Nephron (organoid): ENCODE measurements at regions not wholly inside any gene's neighbourhood (a gene's known extent, or its start where the extent isn't known, plus 50 kb on each side); places are given as distances from the start of the nearest gene placed in this dataset.

Source experiments
- H3K27ac Mint-ChIP-seq, 3 experiments: 2 replicates each; pipeline ENCODE4 v1.8.0; 2020; ENCODE audit warnings: mixed read lengths in 3 of 3, mild to moderate bottlenecking in 2 of 3, moderate library complexity in 1 of 3
- H3K27me3 Mint-ChIP-seq: 2 replicates; pipeline ENCODE4 v1.8.0; 2021; ENCODE audit warnings: low read depth, mild to moderate bottlenecking, moderate library complexity, mixed read lengths
- H3K36me3 Mint-ChIP-seq: 2 replicates; pipeline ENCODE4 v1.8.0; 2020; ENCODE audit warnings: low read depth, mixed read lengths
- H3K4me1 Mint-ChIP-seq: 2 replicates; pipeline ENCODE4 v1.8.0; 2020; ENCODE audit warnings: mixed read lengths
- H3K4me3 Mint-ChIP-seq, 3 experiments: 2 replicates each; pipeline ENCODE4 v1.8.0; 2020; ENCODE audit warnings: mild to moderate bottlenecking in 3 of 3, mixed read lengths in 3 of 3, moderate library complexity in 2 of 3
- H3K9me3 Mint-ChIP-seq: 2 replicates; pipeline ENCODE4 v1.8.0; 2020; ENCODE audit warnings: mixed read lengths
- TF ChIP-seq, protein P1 (sequence below), 3 experiments: fragments of 200-600 bp; sonication (generic); IDR thresholded peaks; one replicate each; pipeline ENCODE4 v1.5.0; 2021; ENCODE audit warnings: antibody characterized with exemption in 3 of 3; ENCODE audit not compliant: unreplicated experiment in 3 of 3

DNA sequence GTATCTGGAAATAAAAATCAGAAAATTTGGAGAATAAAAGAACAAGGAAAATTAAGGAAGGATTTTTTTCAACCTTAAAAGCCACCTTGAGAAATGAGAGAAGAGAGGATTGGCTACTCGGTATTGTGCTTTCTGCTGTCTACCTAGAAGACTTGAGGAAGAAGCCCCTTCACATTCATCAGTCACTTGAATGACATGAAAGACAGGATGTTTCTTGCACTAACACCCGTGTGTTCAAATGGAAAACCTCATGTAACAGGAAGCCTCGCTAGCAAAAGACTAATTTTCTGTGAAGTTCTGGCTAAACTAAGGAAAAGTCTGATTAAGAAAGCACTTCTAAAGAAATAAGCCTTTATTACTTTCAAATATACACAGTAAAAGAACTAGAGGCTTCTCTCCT, 69.9 kb downstream of the OLIG3 start:
- H3K27ac Mint-ChIP-seq = no peak overlapping the region
- no peaks in the 10 kb centered on the region for H3K4me1 Mint-ChIP-seq
- TF ChIP-seq, protein P1, sequence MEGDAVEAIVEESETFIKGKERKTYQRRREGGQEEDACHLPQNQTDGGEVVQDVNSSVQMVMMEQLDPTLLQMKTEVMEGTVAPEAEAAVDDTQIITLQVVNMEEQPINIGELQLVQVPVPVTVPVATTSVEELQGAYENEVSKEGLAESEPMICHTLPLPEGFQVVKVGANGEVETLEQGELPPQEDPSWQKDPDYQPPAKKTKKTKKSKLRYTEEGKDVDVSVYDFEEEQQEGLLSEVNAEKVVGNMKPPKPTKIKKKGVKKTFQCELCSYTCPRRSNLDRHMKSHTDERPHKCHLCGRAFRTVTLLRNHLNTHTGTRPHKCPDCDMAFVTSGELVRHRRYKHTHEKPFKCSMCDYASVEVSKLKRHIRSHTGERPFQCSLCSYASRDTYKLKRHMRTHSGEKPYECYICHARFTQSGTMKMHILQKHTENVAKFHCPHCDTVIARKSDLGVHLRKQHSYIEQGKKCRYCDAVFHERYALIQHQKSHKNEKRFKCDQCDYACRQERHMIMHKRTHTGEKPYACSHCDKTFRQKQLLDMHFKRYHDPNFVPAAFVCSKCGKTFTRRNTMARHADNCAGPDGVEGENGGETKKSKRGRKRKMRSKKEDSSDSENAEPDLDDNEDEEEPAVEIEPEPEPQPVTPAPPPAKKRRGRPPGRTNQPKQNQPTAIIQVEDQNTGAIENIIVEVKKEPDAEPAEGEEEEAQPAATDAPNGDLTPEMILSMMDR (IDR thresholded peaks at IDR 0.05; ENCODE audit: unreplicated experiment in 3 of 3) = no peak
- H3K4me3 Mint-ChIP-seq = no peak overlapping the region
- H3K36me3 Mint-ChIP-seq = no peaks in the 10 kb centered on the region
- no peaks in the 10 kb centered on the region for H3K9me3 Mint-ChIP-seq
- H3K27me3 Mint-ChIP-seq = peaks cover 4% of the 10 kb centered on the region

DNA sequence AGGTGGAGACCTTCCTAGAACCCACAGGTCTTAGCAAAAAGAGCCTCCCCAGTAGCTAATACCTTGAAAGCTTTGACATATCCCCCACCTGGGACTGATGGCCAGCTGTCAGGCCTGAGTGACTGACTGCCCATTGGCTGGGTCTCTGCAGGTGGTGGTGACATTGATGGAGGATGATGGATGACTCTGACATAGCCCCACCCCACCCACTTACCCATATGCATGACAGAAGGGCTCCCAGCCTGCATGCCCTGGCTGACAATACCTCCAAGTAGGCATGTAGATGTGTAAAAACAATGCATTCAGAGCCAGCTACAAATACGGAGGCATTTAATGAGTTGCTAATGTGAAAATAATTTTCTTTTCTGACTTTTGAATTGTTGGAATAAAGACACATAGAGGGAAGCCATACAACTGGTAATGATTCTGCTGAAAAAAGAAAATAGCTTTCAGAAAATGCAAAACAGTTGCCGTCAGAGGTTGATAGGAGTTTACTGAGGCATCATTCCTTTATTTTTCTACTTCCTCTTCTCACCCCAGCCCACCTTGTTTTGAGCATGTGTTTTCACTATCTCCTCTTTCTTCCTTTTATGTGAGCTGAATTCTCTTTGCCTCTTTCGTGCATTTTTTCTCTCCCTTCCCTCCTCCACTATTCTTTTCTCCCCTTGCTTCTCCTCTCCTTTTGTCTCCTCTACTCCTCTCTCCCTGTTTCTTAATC, 70.6 kb downstream of the OLIG3 start:
- H3K4me1 Mint-ChIP-seq = no peaks in the 10 kb centered on the region
- no peaks in the 10 kb centered on the region for H3K36me3 Mint-ChIP-seq
- H3K9me3 Mint-ChIP-seq = no peaks in the 10 kb centered on the region
- TF ChIP-seq, protein P1 (IDR thresholded peaks at IDR 0.05; ENCODE audit: unreplicated experiment in 3 of 3) = no peak
- H3K27me3 Mint-ChIP-seq = peaks cover 4% of the 10 kb centered on the region
- H3K27ac Mint-ChIP-seq = no peak overlapping the region
- H3K4me3 Mint-ChIP-seq = no peak overlapping the region

DNA sequence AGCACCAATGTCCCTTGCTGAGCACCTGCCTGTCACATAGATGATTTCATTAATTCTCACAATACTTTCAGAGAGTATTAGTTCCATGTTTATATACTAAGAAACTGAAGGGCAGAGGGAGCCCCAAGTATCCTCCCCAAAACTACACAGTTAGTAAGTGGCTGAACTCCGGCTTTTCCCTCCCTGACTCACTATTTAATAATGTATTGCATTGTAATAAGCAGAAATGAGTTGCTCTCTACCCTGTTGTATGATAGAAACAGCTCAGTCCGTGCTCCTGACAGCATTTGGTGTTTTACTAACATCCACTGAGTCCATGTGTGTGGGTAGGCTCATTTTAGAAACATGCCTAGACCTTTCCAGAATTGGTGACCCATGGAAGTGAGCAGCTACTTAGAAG, 76.8 kb downstream of the OLIG3 start:
- H3K27me3 Mint-ChIP-seq = peaks cover 40% of the 10 kb centered on the region
- no peak overlapping the region for H3K4me3 Mint-ChIP-seq
- H3K36me3 Mint-ChIP-seq = no peaks in the 10 kb centered on the region
- TF ChIP-seq, protein P1 (IDR thresholded peaks at IDR 0.05; ENCODE audit: unreplicated experiment in 3 of 3) = no peak
- H3K9me3 Mint-ChIP-seq = no peaks in the 10 kb centered on the region
- H3K27ac Mint-ChIP-seq = no peak overlapping the region
- peaks cover 5% of the 10 kb centered on the region for H3K4me1 Mint-ChIP-seq

DNA sequence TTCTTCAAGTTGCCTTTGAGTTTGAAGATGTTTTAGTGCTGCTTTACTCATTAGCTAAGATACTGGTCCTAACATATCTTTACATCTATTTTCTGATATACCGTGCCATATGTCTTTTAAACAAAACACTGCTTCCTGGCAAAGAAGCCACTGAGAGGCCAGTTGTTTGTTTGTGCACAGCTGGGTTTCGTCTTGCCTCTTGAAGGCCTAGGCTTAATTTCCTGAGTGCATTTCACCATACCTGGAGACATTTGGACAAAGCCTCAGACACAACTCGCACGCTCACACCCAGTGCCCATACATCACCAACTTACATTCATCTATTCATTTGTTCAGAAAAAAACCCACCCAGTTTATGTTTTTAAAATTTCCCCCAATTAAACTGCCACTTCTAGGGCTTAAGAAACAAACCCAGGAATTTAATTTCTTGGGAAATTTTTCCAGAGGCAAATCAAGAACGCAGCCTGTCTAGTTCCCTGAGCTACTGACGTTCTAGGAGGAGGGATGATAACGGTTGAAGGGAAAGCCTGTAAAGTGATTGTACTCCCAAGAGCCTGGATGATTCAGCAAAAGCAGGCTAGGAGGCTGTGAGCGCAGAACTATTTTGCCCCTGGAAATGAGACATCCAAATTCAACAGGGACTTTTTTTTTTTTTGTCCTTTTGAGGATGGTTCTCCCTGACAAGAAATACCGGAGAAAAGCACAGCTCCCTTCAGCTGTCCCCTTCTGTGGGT, 77.7 kb downstream of the OLIG3 start:
- Mint-ChIP-seq H3K36me3 (no peaks in the 10 kb centered on the region), H3K9me3 (no peaks in the 10 kb centered on the region), H3K4me3 (no peak overlapping the region), H3K4me1 (peaks cover 5% of the 10 kb centered on the region), H3K27me3 (peaks cover 42% of the 10 kb centered on the region), H3K27ac (no peak overlapping the region)
- TF ChIP-seq, protein P1 (IDR thresholded peaks at IDR 0.05; ENCODE audit: unreplicated experiment in 3 of 3) = no peak

DNA sequence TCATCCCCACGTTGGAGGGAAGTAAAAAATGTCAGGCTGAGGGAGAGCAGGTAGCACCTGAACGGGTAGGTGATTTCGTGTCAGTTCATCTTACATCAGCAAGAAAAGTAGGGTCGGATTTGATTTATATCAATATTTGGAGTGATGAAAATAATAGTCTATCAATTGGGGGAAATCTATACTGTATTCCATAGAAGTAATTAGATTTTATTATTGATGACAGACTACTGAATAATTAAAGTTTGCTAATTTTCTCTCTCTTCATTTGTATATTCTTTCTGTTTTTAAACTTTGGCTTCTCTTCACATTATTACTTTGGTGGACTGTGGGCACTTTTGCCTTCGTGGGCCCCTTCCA, 78.4 kb downstream of the OLIG3 start:
- no peak overlapping the region for H3K27ac Mint-ChIP-seq
- H3K36me3 Mint-ChIP-seq = no peaks in the 10 kb centered on the region
- TF ChIP-seq, protein P1 (IDR thresholded peaks at IDR 0.05; ENCODE audit: unreplicated experiment in 3 of 3) = peak in 1 of 3 experiments; percentile 6
- H3K4me3 Mint-ChIP-seq = peak overlapping the region in 1 of 3 experiments; percentile 83
- H3K27me3 Mint-ChIP-seq = peaks cover 42% of the 10 kb centered on the region
- no peaks in the 10 kb centered on the region for H3K9me3 Mint-ChIP-seq
- peaks cover 5% of the 10 kb centered on the region for H3K4me1 Mint-ChIP-seq
